Ascending aorta (tissue), 2 donors: ENCODE measurements at regions not wholly inside any gene's neighbourhood (a gene's known extent, or its start where the extent isn't known, plus 50 kb on each side); places are given as distances from the start of the nearest gene placed in this dataset.
"Not testable (repeated sequence)": the region's sequence is repeated elsewhere in the genome, so short reads cannot be mapped to it uniquely, and the experiment has no call there.

Experiments used
- DNase-seq, 2 donors: peaks; one replicate each; pipeline ENCODE4 v3.0.0-alpha.2; 2019; ENCODE audit warnings: low spot score in 2 of 2
- H3K27ac ChIP-seq, 2 donors: fragments of 200-600 bp; sonication (generic); one replicate each; pipeline ENCODE4 v1.5.1; 2016 to 2017; ENCODE audit warnings: mild to moderate bottlenecking in 1 of 2
- H3K27me3 ChIP-seq: fragments of 200-600 bp; sonication (generic); one replicate; pipeline ENCODE4 v1.5.1; 2017
- H3K36me3 ChIP-seq, 2 donors: fragments of 200-600 bp; sonication (generic); one replicate each; pipeline ENCODE4 v1.5.1; 2016
- H3K4me1 ChIP-seq, 2 donors: fragments of 200-600 bp; sonication (generic); one replicate each; pipeline ENCODE4 v1.5.1; 2016 to 2017; ENCODE audit warnings: mild to moderate bottlenecking in 1 of 2
- H3K4me3 ChIP-seq, 2 donors: fragments of 200-600 bp; sonication (generic); one replicate each; pipeline ENCODE4 v1.5.1; 2016 to 2017; ENCODE audit warnings: mild to moderate bottlenecking in 1 of 2
- H3K9me3 ChIP-seq, 2 donors: fragments of 200-600 bp; sonication (generic); one replicate each; pipeline ENCODE4 v1.5.1; 2016
- intact Hi-C: fragments of 100-400 bp; cut with DNase I; formaldehyde crosslinking; loops from one replicate; pipeline ENCODE4 v1.15.1; 2023
- TF ChIP-seq, protein P1 (sequence below), 3 experiments: fragments of 200-600 bp in 2 of 3; fragments of 450-650 bp in 1 of 3; sonication (generic) in 2 of 3; IDR thresholded peaks; one replicate each; pipeline ENCODE4 v1.5.1; 2016 to 2019; ENCODE audit warnings: antibody characterized with exemption in 3 of 3, mild to moderate bottlenecking in 1 of 3, moderate library complexity in 1 of 3

- no peak overlapping the region for H3K27ac ChIP-seq
- no peaks in the 10 kb centered on the region for H3K27me3 ChIP-seq
- TF ChIP-seq, protein P1, sequence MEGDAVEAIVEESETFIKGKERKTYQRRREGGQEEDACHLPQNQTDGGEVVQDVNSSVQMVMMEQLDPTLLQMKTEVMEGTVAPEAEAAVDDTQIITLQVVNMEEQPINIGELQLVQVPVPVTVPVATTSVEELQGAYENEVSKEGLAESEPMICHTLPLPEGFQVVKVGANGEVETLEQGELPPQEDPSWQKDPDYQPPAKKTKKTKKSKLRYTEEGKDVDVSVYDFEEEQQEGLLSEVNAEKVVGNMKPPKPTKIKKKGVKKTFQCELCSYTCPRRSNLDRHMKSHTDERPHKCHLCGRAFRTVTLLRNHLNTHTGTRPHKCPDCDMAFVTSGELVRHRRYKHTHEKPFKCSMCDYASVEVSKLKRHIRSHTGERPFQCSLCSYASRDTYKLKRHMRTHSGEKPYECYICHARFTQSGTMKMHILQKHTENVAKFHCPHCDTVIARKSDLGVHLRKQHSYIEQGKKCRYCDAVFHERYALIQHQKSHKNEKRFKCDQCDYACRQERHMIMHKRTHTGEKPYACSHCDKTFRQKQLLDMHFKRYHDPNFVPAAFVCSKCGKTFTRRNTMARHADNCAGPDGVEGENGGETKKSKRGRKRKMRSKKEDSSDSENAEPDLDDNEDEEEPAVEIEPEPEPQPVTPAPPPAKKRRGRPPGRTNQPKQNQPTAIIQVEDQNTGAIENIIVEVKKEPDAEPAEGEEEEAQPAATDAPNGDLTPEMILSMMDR (IDR thresholded peaks at IDR 0.05), result no peak
- no peaks in the 10 kb centered on the region for H3K4me1 ChIP-seq
- H3K4me3 ChIP-seq, result no peak overlapping the region
- H3K36me3 ChIP-seq, result no peaks in the 10 kb centered on the region
- DNase-seq, result no peak
- intact Hi-C loops, result no loop called here
- no peaks in the 10 kb centered on the region for H3K9me3 ChIP-seq
Measured at GRCh38 chr12:91455321-91455720, 272.7 kb upstream of the DCN start.

DNA sequence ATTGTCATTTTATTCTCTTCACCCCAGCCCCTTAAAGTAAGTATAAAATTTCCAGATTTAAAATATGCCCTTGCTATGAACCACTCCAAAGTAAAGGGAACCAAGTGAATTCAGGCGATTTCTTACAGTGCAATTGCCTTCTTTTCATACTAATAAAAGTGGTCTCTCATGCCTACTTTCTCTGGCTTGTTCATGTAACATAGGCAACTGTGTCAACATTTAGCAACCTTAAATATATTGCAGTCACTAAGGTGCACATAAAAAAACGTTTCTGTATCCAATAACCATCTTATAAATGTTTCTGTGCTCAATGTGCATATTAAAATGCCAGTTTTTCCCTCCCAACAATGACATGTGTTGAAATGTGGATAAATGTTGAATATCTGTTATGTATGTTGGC lies 271.6 kb upstream of the DCN start:
- Histone ChIP-seq H3K36me3 (no peaks in the 10 kb centered on the region), H3K27me3 (no peaks in the 10 kb centered on the region), H3K4me1 (no peaks in the 10 kb centered on the region), H3K9me3 (no peaks in the 10 kb centered on the region), H3K4me3 (no peak overlapping the region), H3K27ac (no peak overlapping the region)
- no peak for DNase-seq
- TF ChIP-seq, protein P1 (IDR thresholded peaks at IDR 0.05), result no peak
- intact Hi-C loops, result no loop called here

DNA sequence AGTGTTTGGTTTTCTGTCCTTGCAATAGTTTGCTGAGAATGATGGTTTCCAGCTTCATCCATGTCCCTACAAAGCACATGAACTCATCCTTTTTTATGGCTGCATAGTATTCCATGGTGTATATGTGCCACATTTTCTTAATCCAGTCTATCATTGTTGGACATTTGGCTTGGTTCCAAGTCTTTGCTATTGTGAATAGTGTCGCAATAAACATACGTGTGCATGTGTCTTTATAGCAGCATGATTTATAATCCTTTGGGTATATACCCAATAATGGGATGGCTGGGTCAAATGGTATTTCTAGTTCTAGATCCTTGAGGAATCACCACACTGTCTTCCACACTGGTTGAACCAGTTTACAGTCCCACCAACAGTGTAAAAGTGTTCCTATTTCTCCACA lies 269.8 kb upstream of the DCN start:
- H3K4me1 ChIP-seq, H3K27ac ChIP-seq, H3K27me3 ChIP-seq, H3K4me3 ChIP-seq, H3K9me3 ChIP-seq, H3K36me3 ChIP-seq, intact Hi-C loops, DNase-seq: not testable (repeated sequence)

DNA sequence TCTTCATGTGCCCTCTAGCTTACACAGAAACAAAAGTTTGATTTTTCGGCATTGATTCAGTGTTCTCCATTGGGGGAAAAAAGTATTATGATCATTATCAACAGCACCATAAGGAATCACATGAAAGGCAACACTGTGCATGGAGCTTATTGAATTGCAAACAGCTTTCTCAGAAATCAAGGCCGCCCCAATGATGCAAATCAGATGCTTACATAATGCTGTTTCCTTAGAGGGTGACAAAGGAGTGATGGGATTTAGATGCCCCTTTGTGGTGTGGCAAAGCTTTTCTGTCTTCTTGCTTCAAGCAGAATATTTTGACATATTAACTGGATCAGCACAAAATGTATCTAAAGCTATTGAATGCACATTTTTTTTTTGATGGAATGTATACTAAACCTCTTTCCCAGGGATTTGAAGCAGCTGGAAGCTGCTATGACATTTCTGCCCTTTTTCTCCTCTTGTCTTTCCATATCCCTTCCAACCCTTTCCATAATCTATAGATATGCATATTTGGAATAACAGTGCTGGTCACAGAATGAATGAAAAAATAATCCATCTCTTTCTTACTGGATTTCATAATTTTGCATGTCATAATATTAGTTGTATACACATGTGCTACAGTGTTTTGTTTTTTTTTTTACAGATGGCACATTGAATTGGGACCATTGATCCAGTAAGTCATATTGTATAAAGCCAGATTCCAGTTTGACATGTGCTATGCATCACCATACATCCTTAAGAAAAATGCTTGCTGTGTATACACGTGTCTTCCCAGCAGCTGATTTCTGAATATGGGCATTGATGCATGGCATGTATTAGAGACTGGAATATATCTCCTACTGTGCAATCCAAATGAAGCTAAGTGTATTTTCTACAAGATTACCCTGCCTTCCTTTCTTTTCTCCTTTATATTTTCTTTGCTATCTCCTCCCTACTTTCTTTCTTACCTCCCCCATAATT lies 259.7 kb upstream of the DCN start:
- Histone ChIP-seq H3K27me3 (no peaks in the 10 kb centered on the region), H3K9me3 (no peaks in the 10 kb centered on the region), H3K4me1 (no peaks in the 10 kb centered on the region), H3K36me3 (no peaks in the 10 kb centered on the region), H3K4me3 (no peak overlapping the region), H3K27ac (no peak overlapping the region)
- TF ChIP-seq, protein P1 (IDR thresholded peaks at IDR 0.05), result no peak
- DNase-seq, result no peak
- intact Hi-C loops, result no loop called here

DNA sequence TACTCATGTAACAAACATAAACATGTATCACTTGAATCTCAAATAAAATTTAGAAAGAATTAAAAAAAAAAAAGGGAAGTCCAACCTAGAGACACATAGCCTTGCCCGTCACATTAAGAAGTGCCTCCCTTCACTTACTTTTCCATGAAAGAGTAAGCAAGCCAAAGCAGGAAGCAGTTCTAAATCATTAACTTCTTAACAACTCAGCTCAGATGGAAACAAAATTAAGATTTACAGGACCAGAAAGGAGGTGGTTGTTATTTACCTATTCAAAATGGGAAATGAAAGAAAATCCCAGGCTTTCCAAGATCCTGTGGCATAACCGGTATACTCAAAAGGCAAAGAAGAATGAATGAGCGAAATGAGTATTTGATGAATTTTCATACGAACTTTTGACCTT lies 258.6 kb upstream of the DCN start:
- H3K9me3 ChIP-seq, result no peaks in the 10 kb centered on the region
- H3K36me3 ChIP-seq, result no peaks in the 10 kb centered on the region
- no peaks in the 10 kb centered on the region for H3K4me1 ChIP-seq
- no peaks in the 10 kb centered on the region for H3K27me3 ChIP-seq
- H3K4me3 ChIP-seq, result no peak overlapping the region
- intact Hi-C loops, result no loop called here
- no peak for DNase-seq
- TF ChIP-seq, protein P1 (IDR thresholded peaks at IDR 0.05), result no peak
- no peak overlapping the region for H3K27ac ChIP-seq

GRCh38 chr12:91434081-91434480 lies 251.5 kb upstream of the DCN start:
- H3K9me3 ChIP-seq, result no peaks in the 10 kb centered on the region
- no peaks in the 10 kb centered on the region for H3K36me3 ChIP-seq
- no peaks in the 10 kb centered on the region for H3K4me1 ChIP-seq
- intact Hi-C loops, result no loop called here
- no peak for DNase-seq
- TF ChIP-seq, protein P1 (IDR thresholded peaks at IDR 0.05), result no peak
- no peak overlapping the region for H3K27ac ChIP-seq
- no peak overlapping the region for H3K4me3 ChIP-seq
- H3K27me3 ChIP-seq, result no peaks in the 10 kb centered on the region
